ENCODE measurements at regions not wholly inside any gene's neighbourhood (a gene's known extent, or its start where the extent isn't known, plus 50 kb on each side); places are given as distances from the start of the nearest gene placed in this dataset.
A peak's percentile ranks its signal among the peaks of the same experiment; 100 is the strongest.
"Not testable (repeated sequence)": the region's sequence is repeated elsewhere in the genome, so short reads cannot be mapped to it uniquely, and the experiment has no call there.

- no peak for DNase-seq (ENCODE audit: low read depth)
Measured at GRCh38 chr10:29722777-29723176, 88.0 kb upstream of the SVIL start.

GRCh38 chr10:29720149-29720548 lies 85.4 kb upstream of the SVIL start:
- no peak for DNase-seq (ENCODE audit: low read depth)

- DNase-seq (ENCODE audit: low read depth), result no peak
Measured at GRCh38 chr10:29719281-29719675, 84.5 kb upstream of the SVIL start.

- no peak for DNase-seq (ENCODE audit: low read depth)
Measured at GRCh38 chr10:29715296-29715695, 80.5 kb upstream of the SVIL start.

GRCh38 chr10:29714096-29714874 lies 79.5 kb upstream of the SVIL start:
- DNase-seq (ENCODE audit: low read depth), result peak; percentile 56

- no peak for DNase-seq (ENCODE audit: low read depth)
Measured at GRCh38 chr10:29713450-29713849, 78.7 kb upstream of the SVIL start.

GRCh38 chr10:29712108-29712507 lies 77.3 kb upstream of the SVIL start:
- no peak for DNase-seq (ENCODE audit: low read depth)

- no peak for DNase-seq (ENCODE audit: low read depth)
Measured at GRCh38 chr10:29710128-29710527, 75.4 kb upstream of the SVIL start.

GRCh38 chr10:29709484-29710002 lies 74.8 kb upstream of the SVIL start:
- no peak for DNase-seq (ENCODE audit: low read depth)

GRCh38 chr10:29703271-29703670 lies 68.5 kb upstream of the SVIL start:
- DNase-seq (ENCODE audit: low read depth), result no peak

GRCh38 chr10:29702273-29703164 lies 67.7 kb upstream of the SVIL start:
- DNase-seq (ENCODE audit: low read depth), result no peak

GRCh38 chr10:29701306-29701705 lies 66.5 kb upstream of the SVIL start:
- DNase-seq (ENCODE audit: low read depth), result no peak

GRCh38 chr10:29699621-29700020 lies 64.8 kb upstream of the SVIL start:
- no peak for DNase-seq (ENCODE audit: low read depth)

- DNase-seq (ENCODE audit: low read depth), result no peak
Measured at GRCh38 chr10:29698773-29699490, 64.2 kb upstream of the SVIL start.

GRCh38 chr10:29696581-29696980 lies 61.8 kb upstream of the SVIL start:
- not testable (repeated sequence) for DNase-seq (ENCODE audit: low read depth)

- no peak for DNase-seq (ENCODE audit: low read depth)
Measured at GRCh38 chr10:29694121-29694520, 59.4 kb upstream of the SVIL start.

- no peak for DNase-seq (ENCODE audit: low read depth)
Measured at GRCh38 chr10:29692121-29692539, 57.4 kb upstream of the SVIL start.

- DNase-seq (ENCODE audit: low read depth), result no peak
Measured at GRCh38 chr10:29691564-29692072, 56.8 kb upstream of the SVIL start.

- peak; percentile 29 for DNase-seq (ENCODE audit: low read depth)
Measured at GRCh38 chr10:29689001-29689400, 54.2 kb upstream of the SVIL start.

GRCh38 chr10:29688230-29688661 lies 53.5 kb upstream of the SVIL start:
- DNase-seq (ENCODE audit: low read depth), result peak; percentile 52

GRCh38 chr10:29687421-29688164 lies 52.8 kb upstream of the SVIL start:
- peak; percentile 21 for DNase-seq (ENCODE audit: low read depth)
